HAP-1 (cell line): ENCODE measurements at regions not wholly inside any gene's neighbourhood (a gene's known extent, or its start where the extent isn't known, plus 50 kb on each side); places are given as distances from the start of the nearest gene placed in this dataset.
A peak's percentile ranks its signal among the peaks of the same experiment; 100 is the strongest.

Experiments used
- DNase-seq, 2 experiments: peaks; one replicate each; pipeline ENCODE4 v3.0.0-alpha.2; 2016 to 2020; ENCODE audit warnings: low spot score in 2 of 2
- H3K27me3 ChIP-seq: fragments of 250-450 bp; sonication (Bioruptor Pico); 2 replicates; pipeline ENCODE4 v1.5.1; 2020; ENCODE audit warnings: low read depth, mild to moderate bottlenecking, moderate library complexity
- H3K36me3 ChIP-seq: fragments of 250-450 bp; sonication (Bioruptor Pico); replicated peaks from 2 replicates; pipeline ENCODE4 v1.5.1; 2020; ENCODE audit warnings: mild to moderate bottlenecking
- H3K4me1 ChIP-seq: fragments of 250-450 bp; sonication (Bioruptor Pico); 2 replicates; pipeline ENCODE4 v1.5.1; 2020; ENCODE audit warnings: mild to moderate bottlenecking
- H3K4me3 ChIP-seq: fragments of 250-450 bp; sonication (Bioruptor Pico); 2 replicates; pipeline ENCODE4 v1.5.1; 2020; ENCODE audit warnings: mild to moderate bottlenecking, moderate library complexity
- H3K9me3 ChIP-seq: fragments of 250-450 bp; sonication (Bioruptor Pico); 2 replicates; pipeline ENCODE4 v1.5.1; 2020; ENCODE audit warnings: mild to moderate bottlenecking, moderate library complexity
- in situ Hi-C: fragments of 300-500 bp; cut with MboI; formaldehyde crosslinking; loops from 3 replicates; pipeline ENCODE4 v1.14.3; 2020; ENCODE audit warnings: low sequenced_read_pairs, inconsistent platforms, mixed read lengths

GRCh38 chr2:82485701-82486100, 1973.4 kb downstream of the SUCLG1 start:
- DNase-seq: no peak
- Histone ChIP-seq H3K9me3 (no peaks in the 10 kb centered on the region; the same call in 1 of the 2 replicates), H3K4me3 (no peak overlapping the region), H3K36me3 (no peaks in the 10 kb centered on the region), H3K4me1 (no peaks in the 10 kb centered on the region), H3K27me3 (no peaks in the 10 kb centered on the region)
- in situ Hi-C loops: no loop called here

- in situ Hi-C loops: no loop called here
- Histone ChIP-seq H3K4me3 (no peak overlapping the region), H3K27me3 (no peaks in the 10 kb centered on the region), H3K9me3 (no peaks in the 10 kb centered on the region), H3K4me1 (no peaks in the 10 kb centered on the region), H3K36me3 (no peaks in the 10 kb centered on the region)
- DNase-seq: no peak
Measured at GRCh38 chr2:82481207-82481606, 1977.9 kb downstream of the SUCLG1 start.

GRCh38 chr2:82478641-82479040, 1980.4 kb downstream of the SUCLG1 start:
- Histone ChIP-seq H3K27me3 (no peaks in the 10 kb centered on the region), H3K36me3 (no peaks in the 10 kb centered on the region), H3K9me3 (no peaks in the 10 kb centered on the region), H3K4me3 (no peak overlapping the region), H3K4me1 (no peaks in the 10 kb centered on the region)
- in situ Hi-C loops: no loop called here
- DNase-seq: no peak

- no peaks in the 10 kb centered on the region for H3K4me1 ChIP-seq
- no peak for DNase-seq
- no peak overlapping the region for H3K4me3 ChIP-seq
- H3K36me3 ChIP-seq: no peaks in the 10 kb centered on the region
- no peaks in the 10 kb centered on the region for H3K9me3 ChIP-seq
- no peaks in the 10 kb centered on the region for H3K27me3 ChIP-seq
- in situ Hi-C loops: no loop called here
Measured at GRCh38 chr2:82476094-82476493, 1983.0 kb downstream of the SUCLG1 start.

- no peaks in the 10 kb centered on the region for H3K9me3 ChIP-seq
- no peak overlapping the region for H3K4me3 ChIP-seq
- H3K36me3 ChIP-seq: no peaks in the 10 kb centered on the region
- H3K27me3 ChIP-seq: no peaks in the 10 kb centered on the region
- H3K4me1 ChIP-seq: no peaks in the 10 kb centered on the region
- in situ Hi-C loops: no loop called here
- DNase-seq: no peak
Measured at GRCh38 chr2:82428251-82428650, 2030.8 kb downstream of the SUCLG1 start.

GRCh38 chr2:82412021-82412420, 2047.1 kb downstream of the SUCLG1 start:
- Histone ChIP-seq H3K36me3 (no peaks in the 10 kb centered on the region), H3K9me3 (no peaks in the 10 kb centered on the region), H3K27me3 (no peaks in the 10 kb centered on the region), H3K4me3 (no peak overlapping the region), H3K4me1 (no peaks in the 10 kb centered on the region)
- in situ Hi-C loops: no loop called here
- no peak for DNase-seq

GRCh38 chr2:82411071-82411470, 2048.0 kb downstream of the SUCLG1 start:
- no peaks in the 10 kb centered on the region for H3K27me3 ChIP-seq
- H3K36me3 ChIP-seq: no peaks in the 10 kb centered on the region
- in situ Hi-C loops: no loop called here
- H3K4me3 ChIP-seq: no peak overlapping the region
- DNase-seq: no peak
- H3K9me3 ChIP-seq: no peaks in the 10 kb centered on the region
- no peaks in the 10 kb centered on the region for H3K4me1 ChIP-seq

GRCh38 chr2:82395531-82395930, 2063.5 kb downstream of the SUCLG1 start:
- H3K4me3 ChIP-seq: no peak overlapping the region
- no peaks in the 10 kb centered on the region for H3K36me3 ChIP-seq
- DNase-seq: no peak
- H3K4me1 ChIP-seq: no peaks in the 10 kb centered on the region; the same call in 1 of the 2 replicates
- no peaks in the 10 kb centered on the region for H3K9me3 ChIP-seq
- no peaks in the 10 kb centered on the region for H3K27me3 ChIP-seq
- in situ Hi-C loops: no loop called here

GRCh38 chr2:82391386-82391785, 2067.7 kb downstream of the SUCLG1 start:
- H3K4me1 ChIP-seq: no peaks in the 10 kb centered on the region; the same call in 1 of the 2 replicates
- no peaks in the 10 kb centered on the region for H3K9me3 ChIP-seq
- no peak overlapping the region for H3K4me3 ChIP-seq
- in situ Hi-C loops: no loop called here
- H3K36me3 ChIP-seq: no peaks in the 10 kb centered on the region
- no peak for DNase-seq
- H3K27me3 ChIP-seq: no peaks in the 10 kb centered on the region

- H3K4me3 ChIP-seq: no peak overlapping the region
- no peaks in the 10 kb centered on the region for H3K36me3 ChIP-seq
Measured at GRCh38 chr2:82355622-82356021, 2051.1 kb upstream of the LRRTM1 start.

GRCh38 chr2:82345910-82346309, 2041.4 kb upstream of the LRRTM1 start:
- H3K9me3 ChIP-seq: no peaks in the 10 kb centered on the region
- H3K4me1 ChIP-seq: no peaks in the 10 kb centered on the region
- in situ Hi-C loops: no loop called here
- DNase-seq: no peak
- H3K36me3 ChIP-seq: no peaks in the 10 kb centered on the region
- H3K4me3 ChIP-seq: no peak overlapping the region
- no peaks in the 10 kb centered on the region for H3K27me3 ChIP-seq

More at GRCh38 chr2:82355622-82356021, 2051.1 kb upstream of the LRRTM1 start:
- Histone ChIP-seq H3K4me1 (no peaks in the 10 kb centered on the region), H3K9me3 (no peaks in the 10 kb centered on the region), H3K27me3 (no peaks in the 10 kb centered on the region)
- in situ Hi-C loops: no loop called here
- no peak for DNase-seq

GRCh38 chr2:82344670-82345069, 2040.1 kb upstream of the LRRTM1 start:
- in situ Hi-C loops: no loop called here
- Histone ChIP-seq H3K4me1 (no peaks in the 10 kb centered on the region), H3K36me3 (no peaks in the 10 kb centered on the region), H3K4me3 (no peak overlapping the region), H3K27me3 (no peaks in the 10 kb centered on the region), H3K9me3 (no peaks in the 10 kb centered on the region)
- peak; percentile 12 to 28 for DNase-seq

GRCh38 chr2:82342356-82342755, 2037.8 kb upstream of the LRRTM1 start:
- Histone ChIP-seq H3K9me3 (no peaks in the 10 kb centered on the region), H3K4me1 (no peaks in the 10 kb centered on the region), H3K36me3 (no peaks in the 10 kb centered on the region), H3K27me3 (no peaks in the 10 kb centered on the region), H3K4me3 (no peak overlapping the region)
- in situ Hi-C loops: no loop called here
- no peak for DNase-seq

- Histone ChIP-seq H3K9me3 (no peaks in the 10 kb centered on the region), H3K4me3 (no peak overlapping the region), H3K4me1 (no peaks in the 10 kb centered on the region), H3K36me3 (no peaks in the 10 kb centered on the region), H3K27me3 (no peaks in the 10 kb centered on the region)
- in situ Hi-C loops: no loop called here
- DNase-seq: no peak
Measured at GRCh38 chr2:82340578-82341053, 2036.1 kb upstream of the LRRTM1 start.

- Histone ChIP-seq H3K4me3 (no peak overlapping the region), H3K9me3 (no peaks in the 10 kb centered on the region), H3K4me1 (no peaks in the 10 kb centered on the region), H3K36me3 (no peaks in the 10 kb centered on the region), H3K27me3 (no peaks in the 10 kb centered on the region)
- in situ Hi-C loops: no loop called here
- no peak for DNase-seq
Measured at GRCh38 chr2:82339805-82340204, 2035.3 kb upstream of the LRRTM1 start.
